Adipose tissue (tissue), 3 donors: ENCODE measurements at regions not wholly inside any gene's neighbourhood (a gene's known extent, or its start where the extent isn't known, plus 50 kb on each side); places are given as distances from the start of the nearest gene placed in this dataset.

ENCODE experiments used
- H3K27ac ChIP-seq: one replicate; pipeline ENCODE4 v1.5.1; 2013; ENCODE audit warnings: low read depth, low read length
- WGBS, 3 donors: extraction: QIAGEN DNeasy Blood & Tissue Kit; methylation state at CpG; one replicate each; pipeline ENCODE4 v1.1.7; 2013; 5-methylcytosine and 5-hydroxymethylcytosine counted together
- donor health status: healthy with polysubstance abuse.
- donor health status: Bipolar disorder and iron deficiency.
- donor health status: healthy.

DNA sequence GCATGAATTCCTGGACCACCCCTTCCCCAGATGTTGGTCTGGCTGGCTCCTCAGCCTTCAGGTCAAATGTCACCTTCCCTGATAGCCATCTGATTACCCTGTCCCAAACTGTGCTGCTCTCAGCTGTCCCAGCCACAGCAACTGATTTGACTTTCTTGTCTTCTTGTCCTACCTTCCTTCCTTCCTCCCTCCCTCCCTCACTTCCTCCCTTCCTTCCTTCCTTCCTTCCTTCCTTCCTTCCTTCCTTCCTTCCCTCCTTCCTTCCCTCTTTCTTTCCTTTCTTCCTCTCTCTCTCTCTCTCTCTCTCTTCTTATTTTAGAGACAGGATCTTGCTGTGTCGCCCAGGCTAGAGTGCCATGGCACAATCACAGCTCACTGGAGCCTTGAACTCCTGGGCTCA, 242.5 kb downstream of the RPS24 start:
- H3K27ac ChIP-seq = no peak overlapping the region
- WGBS, 3 donors = 82 to 100% (median 92%) methylated on average over 1 of the region's 1 CpG

DNA sequence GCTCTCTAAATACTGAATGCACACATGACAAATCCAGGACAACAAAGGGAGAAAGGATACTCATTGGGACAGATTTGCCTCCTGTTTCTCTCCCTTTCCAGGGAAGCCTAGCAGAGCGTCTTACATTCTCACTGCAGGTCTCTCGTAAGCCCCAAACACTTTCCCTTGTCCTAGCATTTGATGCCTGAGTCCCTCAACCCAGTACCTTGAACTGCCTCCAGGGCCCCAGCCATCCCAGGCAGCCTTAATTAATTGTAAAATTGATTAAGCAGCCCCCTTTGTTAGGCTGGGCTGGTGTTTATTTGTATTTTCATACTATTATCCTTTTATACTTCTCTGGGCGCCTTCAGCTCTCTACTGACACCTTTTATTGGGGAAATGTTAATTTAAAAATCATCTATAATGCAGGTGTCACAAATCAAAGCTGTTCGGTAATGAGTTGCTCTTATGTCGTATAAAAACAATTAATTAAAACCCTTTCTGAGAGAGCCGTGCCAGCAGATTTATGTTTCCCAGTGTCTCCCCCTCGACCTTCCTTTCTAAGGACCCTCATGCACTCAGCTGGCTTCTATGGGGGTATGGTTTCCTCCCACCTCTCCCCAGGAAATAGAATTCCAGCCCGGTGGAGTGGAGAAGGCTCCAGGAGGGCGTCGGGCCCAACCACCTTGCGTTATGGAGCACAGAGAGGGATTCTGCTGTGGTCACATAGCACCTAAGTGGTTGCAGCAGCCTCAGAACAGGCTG, 243.8 kb downstream of the RPS24 start:
- H3K27ac ChIP-seq = no peak overlapping the region
- WGBS, 3 donors = 73 to 88% (median 81%) methylated on average over 11 of the region's 11 CpGs

DNA sequence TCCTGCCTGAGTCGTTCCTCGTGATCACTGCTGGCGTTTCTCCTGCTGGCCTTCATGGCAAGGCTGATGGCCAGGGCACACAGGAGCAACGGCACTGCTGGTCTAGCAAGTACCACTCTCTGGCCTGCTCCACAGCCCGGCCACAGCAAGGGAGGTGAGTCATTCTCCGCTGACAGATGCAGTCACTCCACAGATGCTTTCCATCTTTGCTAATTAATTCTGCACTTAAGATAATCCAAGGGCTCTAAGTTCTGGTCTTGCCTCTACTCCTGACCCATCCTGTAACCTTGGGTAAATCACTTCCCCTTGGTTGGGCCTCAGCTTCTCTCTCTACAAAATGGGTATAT, 244.4 kb downstream of the RPS24 start:
- H3K27ac ChIP-seq = no peak overlapping the region

DNA sequence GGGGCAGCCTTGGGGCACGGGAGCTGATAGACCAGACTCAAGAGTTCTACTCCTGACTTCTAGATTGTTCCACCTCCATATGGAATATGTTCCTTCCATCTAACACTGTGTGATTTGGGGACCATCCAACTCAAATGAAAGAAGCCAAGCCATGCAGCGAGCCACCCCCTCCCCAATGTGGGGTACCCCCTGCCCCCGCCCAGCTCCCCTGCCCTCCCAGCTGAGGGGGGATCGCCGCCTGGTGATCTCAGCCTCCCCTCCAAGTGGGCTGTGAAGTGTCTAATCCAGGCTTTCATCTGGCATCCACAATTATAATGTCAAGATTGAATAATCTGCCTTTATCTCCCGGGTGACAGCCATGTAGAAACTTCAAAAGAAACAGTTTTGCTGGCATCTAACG, 246.1 kb downstream of the RPS24 start:
- 84 to 88% (median 86%) methylated on average over 7 of the region's 7 CpGs for WGBS, 3 donors
- H3K27ac ChIP-seq = no peak overlapping the region

More for the DNA sequence above, 244.4 kb downstream of the RPS24 start:
- WGBS, 3 donors = 70 to 86% (median 76%) methylated on average over 6 of the region's 6 CpGs

DNA sequence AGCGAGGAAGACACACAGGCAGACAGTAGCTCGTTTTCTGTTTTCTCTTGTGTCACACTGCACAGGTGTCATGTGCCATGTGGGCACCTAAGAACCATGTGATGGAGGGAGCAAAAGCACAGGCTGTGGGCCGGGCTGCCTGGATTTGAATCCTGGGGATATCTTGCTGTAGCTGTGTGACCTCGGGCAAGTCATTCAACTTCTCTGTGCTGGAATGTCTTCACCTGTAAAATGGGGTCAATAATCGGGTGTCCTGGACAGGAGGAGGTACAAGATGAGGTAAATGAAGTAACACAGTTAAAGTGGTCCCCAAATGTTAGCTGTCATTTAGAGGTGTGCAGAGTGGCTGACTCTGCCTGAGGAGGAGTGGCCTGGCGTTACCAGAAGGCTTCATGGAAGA, 246.9 kb downstream of the RPS24 start:
- no peak overlapping the region for H3K27ac ChIP-seq
- WGBS, 3 donors = 87 to 92% (median 90%) methylated on average over 6 of the region's 6 CpGs

DNA sequence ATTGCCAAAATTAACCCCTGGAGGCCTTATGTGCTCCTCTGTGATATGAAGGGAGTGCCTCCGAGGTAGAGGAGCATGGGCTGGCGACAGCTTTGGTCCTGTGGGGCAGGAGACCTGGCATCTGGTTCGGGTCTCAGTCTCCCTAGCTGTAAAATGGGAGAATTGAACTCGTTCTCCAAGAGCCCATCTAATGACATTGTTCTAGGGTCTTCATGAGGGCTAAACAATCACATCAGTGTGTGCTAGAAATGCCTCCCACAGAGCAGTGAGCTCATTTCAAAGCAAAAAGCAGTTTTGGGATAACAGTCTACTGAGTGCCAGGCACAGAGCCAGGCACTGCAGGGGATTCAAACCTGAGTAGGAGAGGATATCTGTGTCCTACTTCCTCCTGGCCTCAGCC, 248.0 kb downstream of the RPS24 start:
- no peak overlapping the region for H3K27ac ChIP-seq
- whole genome bisulfite sequencing, 3 donors = 86 to 91% (median 89%) methylated on average over 4 of the region's 4 CpGs

DNA sequence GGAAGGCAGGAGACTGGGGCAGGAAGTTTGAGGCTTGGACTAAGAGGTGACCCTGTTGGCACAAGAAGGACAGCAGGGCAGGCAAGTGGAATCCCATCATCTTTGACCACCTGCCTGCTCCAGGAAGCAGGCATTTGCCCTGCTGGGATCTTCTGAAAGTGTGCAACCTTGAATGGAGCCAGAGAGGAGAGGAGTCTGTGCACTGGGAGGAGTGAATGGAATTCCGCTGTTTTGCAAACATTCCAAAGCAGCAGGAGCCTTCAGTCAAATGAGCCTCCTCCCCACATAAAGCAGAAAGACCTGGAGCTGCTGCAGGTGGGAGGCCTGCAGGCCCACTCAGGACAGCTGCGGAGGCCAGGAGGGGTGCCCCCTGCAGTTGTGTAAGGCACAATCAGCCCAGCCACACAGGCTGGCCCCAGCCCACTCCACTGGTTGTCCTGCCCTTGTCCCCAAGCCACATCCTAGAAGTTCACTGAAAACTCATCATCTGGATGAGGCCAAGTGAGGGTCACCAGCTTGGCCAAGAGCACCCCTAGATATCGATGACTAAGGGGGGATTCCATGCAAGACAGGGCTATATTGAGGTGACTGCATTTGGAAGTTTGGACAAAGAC, 249.5 kb downstream of the RPS24 start:
- 82 to 87% (median 87%) methylated on average over 3 of the region's 3 CpGs for WGBS, 3 donors
- no peak overlapping the region for H3K27ac ChIP-seq

DNA sequence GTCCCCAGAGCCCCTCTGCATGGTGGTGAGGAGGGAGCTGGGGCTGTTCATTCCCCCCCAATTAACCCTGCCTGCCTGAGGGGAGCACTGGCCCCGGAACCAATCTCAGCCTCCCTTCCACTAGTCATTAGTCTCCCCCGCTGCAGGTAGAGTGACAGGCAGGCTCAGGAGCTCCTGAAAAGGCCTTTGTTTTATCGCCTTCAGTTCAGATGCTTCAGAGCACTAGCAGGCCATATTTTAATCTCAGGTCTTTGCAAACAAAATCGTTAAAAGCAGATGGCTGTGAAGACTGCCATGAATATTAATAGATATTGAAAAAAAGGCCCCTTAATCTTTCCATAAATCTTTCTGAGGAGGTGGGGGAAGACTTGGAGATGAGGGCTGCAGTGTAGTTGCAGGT, 250.7 kb downstream of the RPS24 start:
- H3K27ac ChIP-seq = no peak overlapping the region
- WGBS, 3 donors = 65 to 89% (median 86%) methylated on average over 4 of the region's 4 CpGs

DNA sequence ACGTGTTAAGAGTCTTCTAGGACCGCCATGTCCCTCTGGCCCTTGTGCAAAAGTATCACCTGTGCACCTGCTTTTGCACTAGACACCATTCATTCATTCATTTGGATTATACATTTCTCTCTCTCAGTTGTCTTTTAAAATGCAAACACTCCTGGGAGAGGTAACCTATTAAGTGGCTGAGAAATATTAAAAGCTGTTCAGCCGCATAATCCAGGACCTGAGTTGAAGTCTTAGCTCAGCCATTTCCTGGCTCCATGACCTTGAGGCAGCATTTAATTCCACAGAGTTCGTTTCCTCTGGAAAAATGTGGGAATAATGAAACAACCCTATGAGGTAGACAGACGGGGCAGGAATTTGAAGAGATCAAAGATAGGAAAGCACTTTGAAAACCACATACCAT, 251.6 kb downstream of the RPS24 start:
- 15 to 86% (median 57%) methylated on average over 5 of the region's 5 CpGs for WGBS, 3 donors

DNA sequence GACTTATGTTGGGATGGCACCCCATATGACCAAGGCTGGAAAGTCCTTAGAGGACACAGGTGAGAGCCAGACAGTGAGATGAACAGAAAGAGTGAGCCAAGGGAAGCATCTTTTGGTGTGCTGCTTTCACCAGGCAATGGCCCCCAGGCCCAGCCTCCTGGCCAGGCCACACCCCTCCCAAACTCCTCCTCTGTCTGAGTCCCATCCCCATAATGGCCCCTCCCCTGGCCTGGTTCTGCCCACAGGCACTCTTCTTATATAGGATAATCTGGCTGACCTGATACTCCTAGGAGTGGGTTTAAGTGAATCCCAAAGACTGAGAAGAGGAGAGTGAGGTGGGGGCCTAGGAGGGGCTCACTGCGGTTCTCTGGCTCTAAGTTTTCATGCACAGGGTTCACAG, 252.5 kb downstream of the RPS24 start:
- 59 to 83% (median 77%) methylated on average over 1 of the region's 1 CpG for WGBS, 3 donors

More for the DNA sequence above, 251.6 kb downstream of the RPS24 start:
- no peak overlapping the region for H3K27ac ChIP-seq

DNA sequence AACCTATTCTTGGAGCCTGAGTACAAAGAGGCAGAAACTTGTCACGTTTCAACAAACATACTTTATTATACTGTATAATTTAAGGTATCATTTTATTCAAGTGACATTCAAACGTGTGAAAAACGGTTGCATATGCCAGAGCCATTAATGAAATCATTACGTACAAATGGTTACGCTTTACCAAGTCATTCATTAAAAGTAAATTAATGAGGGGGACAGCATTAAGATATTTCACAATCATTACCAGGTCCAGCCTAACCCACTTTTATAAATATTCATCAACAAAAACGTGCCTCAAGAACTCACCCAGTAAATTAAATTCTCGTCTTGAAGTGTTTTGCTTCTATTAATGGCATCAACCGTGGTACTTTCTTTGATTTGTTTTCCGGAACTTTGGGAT, 253.0 kb downstream of the RPS24 start:
- WGBS, 3 donors = 76 to 89% (median 84%) methylated on average over 9 of the region's 9 CpGs
- no peak overlapping the region for H3K27ac ChIP-seq

More for the DNA sequence above, 252.5 kb downstream of the RPS24 start:
- H3K27ac ChIP-seq = no peak overlapping the region

DNA sequence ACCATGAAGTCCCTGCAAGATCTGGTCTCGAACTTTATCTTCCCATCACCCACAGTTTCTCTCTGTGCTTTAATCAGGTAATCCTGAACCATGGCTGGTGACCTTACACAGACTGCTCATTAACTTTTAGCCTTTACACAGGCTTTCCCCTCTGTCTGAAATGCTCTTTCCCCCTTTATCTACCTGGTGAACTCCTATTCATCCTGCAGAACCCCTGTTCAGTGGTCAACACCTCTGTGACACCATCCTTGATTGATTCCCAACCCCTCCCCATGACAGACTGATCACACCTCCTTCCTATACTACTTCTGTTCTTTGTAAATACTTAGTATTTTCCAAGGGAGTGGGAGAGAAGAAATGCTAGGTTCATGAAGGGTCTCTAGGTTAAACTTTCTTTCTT, 254.0 kb downstream of the RPS24 start:
- 75 to 93% (median 87%) methylated on average over 1 of the region's 1 CpG for WGBS, 3 donors
- no peak overlapping the region for H3K27ac ChIP-seq

DNA sequence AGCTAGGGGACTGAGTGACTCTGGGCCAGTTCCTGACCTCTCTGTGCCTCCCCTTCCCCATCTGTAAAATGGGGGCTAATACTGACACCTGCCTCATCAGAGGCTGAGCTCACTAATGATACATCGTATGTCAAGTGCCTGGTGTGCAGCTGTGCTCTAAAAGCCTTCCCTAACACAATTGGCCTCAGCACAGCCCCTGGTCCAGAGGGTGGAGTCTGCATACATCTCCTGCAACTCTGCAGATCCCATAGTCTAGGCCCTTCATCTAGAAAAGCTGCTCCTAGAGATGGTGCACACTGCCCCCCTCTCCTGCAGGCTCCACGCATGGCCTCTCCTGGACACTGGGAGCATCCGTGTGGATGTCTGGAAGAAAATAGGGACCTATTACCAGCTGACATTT, 255.0 kb downstream of the RPS24 start:
- no peak overlapping the region for H3K27ac ChIP-seq
- WGBS, 3 donors = 88 to 94% (median 92%) methylated on average over 3 of the region's 3 CpGs

DNA sequence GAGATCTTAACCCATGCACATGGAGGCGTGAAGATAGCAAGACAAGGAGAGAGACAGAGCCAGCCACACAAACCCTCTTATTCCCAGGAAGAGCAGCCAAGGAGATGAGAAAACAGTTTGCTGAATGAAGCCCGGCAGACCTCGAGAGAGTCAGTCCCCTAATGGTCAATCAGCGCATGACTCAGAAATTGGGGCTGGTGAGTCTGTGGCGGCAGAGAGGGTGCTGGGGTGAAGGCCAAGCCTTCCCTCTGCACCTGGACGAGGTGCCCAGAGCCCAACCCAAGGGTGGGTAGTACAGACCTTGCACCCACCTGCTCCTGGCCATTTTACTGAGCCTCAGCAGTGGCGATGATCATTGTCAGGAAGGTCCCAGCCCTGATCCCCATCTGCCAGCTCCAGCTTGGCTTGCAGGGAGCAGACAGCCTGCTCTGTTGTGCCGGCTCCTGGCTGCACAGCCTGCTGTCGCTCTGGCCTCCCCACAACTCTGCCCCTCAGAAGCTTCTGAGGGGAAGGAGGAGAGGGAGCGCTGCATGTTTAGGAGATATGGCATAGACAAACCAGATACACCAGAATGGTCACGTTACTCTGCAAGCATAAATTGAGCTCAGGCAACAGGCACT, 256.6 kb downstream of the RPS24 start:
- no peak overlapping the region for H3K27ac ChIP-seq
- WGBS, 3 donors = 82 to 89% (median 86%) methylated on average over 11 of the region's 11 CpGs

DNA sequence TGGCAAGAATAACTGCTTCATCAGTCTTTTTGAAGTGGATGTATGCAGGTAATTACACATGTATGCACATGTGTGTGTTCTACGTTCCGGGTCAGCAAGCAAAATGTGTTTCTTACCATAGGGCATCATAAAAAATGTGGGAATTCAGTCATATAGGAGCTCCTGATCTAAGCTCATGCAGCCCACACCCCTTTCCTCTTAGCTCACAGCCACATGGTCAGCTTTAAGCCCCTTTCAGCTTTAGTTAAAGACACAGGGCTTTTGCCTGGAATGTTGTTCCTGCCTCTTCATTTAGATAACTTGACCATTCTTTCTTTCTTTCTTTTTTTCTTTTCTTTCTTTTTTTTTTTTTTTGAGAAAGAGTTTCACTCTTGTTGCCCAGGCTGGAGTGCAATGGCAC, 258.1 kb downstream of the RPS24 start:
- H3K27ac ChIP-seq = no peak overlapping the region
- WGBS, 3 donors = 89 to 93% (median 91%) methylated on average over 2 of the region's 2 CpGs

DNA sequence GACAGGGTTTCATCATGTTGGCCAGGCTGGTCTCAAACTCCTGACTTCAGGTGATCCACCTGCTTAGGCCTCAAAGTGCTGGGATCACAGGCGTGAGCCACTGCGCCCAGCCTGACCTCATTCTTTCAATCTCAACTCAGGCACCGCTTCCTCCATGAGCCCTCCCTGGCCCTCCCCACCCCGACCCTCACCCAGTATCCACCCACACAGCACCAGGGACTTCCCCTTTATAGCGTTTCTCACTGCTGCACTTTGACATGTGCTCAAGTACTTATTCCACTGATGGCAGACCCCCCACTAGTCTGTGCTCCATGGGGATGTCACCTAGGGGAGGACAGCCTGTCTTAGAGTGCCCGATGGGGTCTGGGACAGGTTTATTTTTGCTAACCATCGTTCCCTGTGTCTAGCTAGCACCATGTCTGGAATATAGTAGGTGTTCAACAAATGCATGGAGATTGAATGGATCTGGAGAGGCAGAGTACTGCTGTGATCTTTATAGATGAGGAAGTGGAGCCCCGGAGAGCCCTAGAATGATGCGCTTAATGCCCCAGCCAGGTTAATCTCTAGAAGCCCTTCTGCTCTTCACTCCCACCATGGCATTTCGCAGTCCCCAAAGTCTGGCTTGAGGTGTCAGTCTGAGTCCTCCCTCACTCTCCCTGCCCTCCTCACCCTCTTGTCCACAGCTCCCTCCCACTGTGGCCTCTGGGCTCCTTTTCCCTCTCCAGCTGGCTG, 258.8 kb downstream of the RPS24 start:
- WGBS, 3 donors = 61 to 80% (median 72%) methylated on average over 10 of the region's 10 CpGs
- no peak overlapping the region for H3K27ac ChIP-seq

DNA sequence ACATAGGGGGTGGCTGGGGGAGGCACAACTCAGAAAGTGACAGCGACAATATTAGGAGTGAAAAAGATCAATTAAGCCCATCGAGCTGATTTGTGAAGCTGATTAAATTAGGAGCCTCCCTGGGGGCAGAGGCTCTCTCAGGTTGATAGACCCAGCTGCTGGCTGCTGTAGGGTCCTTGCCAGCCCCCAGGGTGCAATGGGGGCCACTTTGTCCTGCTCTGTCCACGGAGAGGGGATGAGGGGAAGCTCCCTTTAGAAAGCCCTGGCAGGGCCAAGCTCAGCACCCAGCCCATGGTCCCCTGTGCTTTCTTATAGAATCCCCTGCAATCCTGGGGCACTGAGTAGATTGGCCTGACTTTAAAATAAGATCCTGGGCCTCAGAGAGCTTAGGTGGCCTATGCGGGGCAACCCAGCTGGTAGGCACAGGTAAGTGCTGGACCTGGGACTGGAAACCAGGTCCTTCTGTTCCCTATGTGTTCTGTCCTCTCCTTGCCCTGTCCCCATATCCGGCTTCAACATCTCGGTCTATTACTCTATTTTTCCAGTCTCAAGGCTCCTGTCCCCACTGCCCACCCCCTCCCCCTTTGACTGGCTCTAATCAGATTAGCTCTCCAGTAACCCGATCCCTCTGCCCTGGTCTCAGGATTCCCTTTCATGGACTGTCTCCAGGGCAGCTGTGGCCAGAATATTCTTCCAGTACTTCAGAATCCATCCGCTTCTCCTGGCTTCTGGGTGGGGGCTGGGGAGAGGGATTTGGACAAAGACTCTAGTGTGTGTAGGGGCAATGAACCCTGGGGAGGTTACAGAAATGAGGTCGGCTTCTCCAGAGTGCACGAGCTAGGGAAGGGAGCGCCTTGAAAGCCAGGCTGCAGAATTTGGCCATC, 259.6 kb downstream of the RPS24 start:
- no peak overlapping the region for H3K27ac ChIP-seq
- WGBS, 3 donors = 70 to 84% (median 74%) methylated on average over 11 of the region's 11 CpGs

DNA sequence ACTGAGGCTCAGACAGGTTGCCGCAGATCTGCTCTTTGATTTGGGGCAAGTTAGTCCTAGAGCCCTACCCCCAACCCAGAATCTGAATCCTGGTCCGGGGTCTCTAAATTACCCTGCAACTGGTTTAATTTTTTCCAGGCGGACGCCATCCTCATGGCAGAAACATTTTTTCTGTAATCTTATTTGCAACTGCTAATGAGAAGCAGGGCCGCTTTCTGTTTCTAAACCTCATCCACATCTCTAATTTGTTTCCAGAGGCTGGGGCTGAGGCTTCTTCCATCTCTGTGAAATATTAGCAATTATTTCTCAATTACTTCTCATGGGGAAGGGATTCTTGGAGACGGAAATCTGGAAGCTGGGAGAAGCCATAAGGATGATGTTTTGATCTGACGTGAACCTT, 261.6 kb downstream of the RPS24 start:
- 89 to 94% (median 94%) methylated on average over 7 of the region's 7 CpGs for WGBS, 3 donors
- H3K27ac ChIP-seq = no peak overlapping the region
